Frontal cortex (tissue), 3 donors: ENCODE measurements at regions not wholly inside any gene's neighbourhood (a gene's known extent, or its start where the extent isn't known, plus 50 kb on each side); places are given as distances from the start of the nearest gene placed in this dataset.
"Not testable (repeated sequence)": the region's sequence is repeated elsewhere in the genome, so short reads cannot be mapped to it uniquely, and the experiment has no call there.

Source experiments
- DNase-seq, 2 donors: peaks; one replicate each; pipeline ENCODE4 v3.0.0; 2012; ENCODE audit warnings: low spot score in 2 of 2
- FAIRE-seq: peaks from 2 replicates; lab custom pipeline; 2012; peaks lifted over from hg19 to GRCh38; lab: Jason Lieb, UNC
- donor health status: control.
- donor health status: control.
- donor health status: control.

GRCh38 chr5:85345818-85346217 lies 961.1 kb upstream of the EDIL3 start:
- no peak for FAIRE-seq
- no peak for DNase-seq

- FAIRE-seq (no peak), DNase-seq (no peak)
These were observed 972.6 kb upstream of the EDIL3 start for GRCh38 chr5:85357309-85357708.

GRCh38 chr5:85375525-85375924 lies 990.8 kb upstream of the EDIL3 start:
- no peak for DNase-seq
- no peak for FAIRE-seq

- DNase-seq: no peak
- FAIRE-seq: no peak
These were observed 1004.1 kb upstream of the EDIL3 start for GRCh38 chr5:85388770-85389169.

- FAIRE-seq: peak; percentile 52
- not testable (repeated sequence) for DNase-seq
These were observed 1007.6 kb upstream of the EDIL3 start for GRCh38 chr5:85392309-85392708.

- DNase-seq (no peak), FAIRE-seq (no peak)
These were observed 1010.8 kb upstream of the EDIL3 start for GRCh38 chr5:85395526-85395925.

GRCh38 chr5:85397451-85397850 lies 1012.8 kb upstream of the EDIL3 start:
- DNase-seq (no peak), FAIRE-seq (no peak)

GRCh38 chr5:85428426-85428934 lies 1043.8 kb upstream of the EDIL3 start:
- FAIRE-seq (no peak), DNase-seq (no peak)

GRCh38 chr5:85431726-85432125 lies 1047.0 kb upstream of the EDIL3 start:
- not testable (repeated sequence) for FAIRE-seq, DNase-seq

GRCh38 chr5:85441156-85441555 lies 1056.5 kb upstream of the EDIL3 start:
- FAIRE-seq: no peak

GRCh38 chr5:85441853-85442252 lies 1057.2 kb upstream of the EDIL3 start:
- FAIRE-seq: no peak
- DNase-seq: no peak

More at GRCh38 chr5:85441156-85441555, 1056.5 kb upstream of the EDIL3 start:
- DNase-seq: no peak

GRCh38 chr5:85452322-85453025 lies 1067.8 kb upstream of the EDIL3 start:
- DNase-seq (no peak), FAIRE-seq (no peak)

- DNase-seq (no peak), FAIRE-seq (no peak)
These were observed 1068.3 kb upstream of the EDIL3 start for GRCh38 chr5:85453026-85453349.

GRCh38 chr5:85458319-85458718 lies 1073.6 kb upstream of the EDIL3 start:
- FAIRE-seq: no peak
- DNase-seq: no peak

GRCh38 chr5:85462957-85463356 lies 1078.3 kb upstream of the EDIL3 start:
- no peak for FAIRE-seq
- DNase-seq: no peak

- FAIRE-seq (no peak), DNase-seq (no peak)
These were observed 1081.7 kb upstream of the EDIL3 start for GRCh38 chr5:85466423-85466822.

GRCh38 chr5:85472749-85473148 lies 1088.1 kb upstream of the EDIL3 start:
- FAIRE-seq (no peak), DNase-seq (no peak)

GRCh38 chr5:85475151-85475550 lies 1090.5 kb upstream of the EDIL3 start:
- not testable (repeated sequence) for FAIRE-seq, DNase-seq

- DNase-seq: no peak
- no peak for FAIRE-seq
These were observed 1091.9 kb upstream of the EDIL3 start for GRCh38 chr5:85476617-85477016.

- DNase-seq (no peak), FAIRE-seq (no peak)
These were observed 1095.2 kb upstream of the EDIL3 start for GRCh38 chr5:85479849-85480248.

- DNase-seq: no peak
- no peak for FAIRE-seq
These were observed 1100.4 kb upstream of the EDIL3 start for GRCh38 chr5:85484982-85485574.

- no peak for DNase-seq
- no peak for FAIRE-seq
These were observed 1103.6 kb upstream of the EDIL3 start for GRCh38 chr5:85488295-85488694.
